Panc1 (cell line): ENCODE measurements at regions not wholly inside any gene's neighbourhood (a gene's known extent, or its start where the extent isn't known, plus 50 kb on each side); places are given as distances from the start of the nearest gene placed in this dataset.
"Not testable (repeated sequence)": the region's sequence is repeated elsewhere in the genome, so short reads cannot be mapped to it uniquely, and the experiment has no call there.

Source experiments
- ATAC-seq: fragments of 200-7000 bp; cut with Tn5 transposase; 2 replicates; pipeline ENCODE4 v1.9.1; 2020; ENCODE audit warnings: mild to moderate bottlenecking, moderate library complexity
- BruUV-seq: library from RNA; stranded (reverse); fragments of 400-500 nt; replicated peaks from 2 replicates; lab custom pipeline; 2021; lab: Mats Ljungman, UMichigan
- CTCF ChIA-PET: fragments of 300-600 bp; sonication (Branson Sonifier 250); formaldehyde crosslinking; loops from one replicate; lab custom pipeline; 2022; ENCODE audit warnings: antibody characterized with exemption; lab: Charles Lee
- POLR2A ChIA-PET: fragments of 300-600 bp; sonication (Branson Sonifier 250); formaldehyde crosslinking; loops from one replicate; lab custom pipeline; 2022; ENCODE audit warnings: antibody characterized with exemption; lab: Charles Lee
- DNase-seq: peaks from one replicate; pipeline ENCODE4 v3.0.0-alpha.2; 2010; ENCODE audit warnings: low read depth, low spot score
- H3K27ac ChIP-seq: 2 replicates; pipeline ENCODE4 v1.5.1; 2011; ENCODE audit warnings: mild to moderate bottlenecking, low read length, inconsistent platforms
- H3K27me3 ChIP-seq: fragments of 200-500 bp; sonication (Bioruptor generic); 2 replicates; pipeline ENCODE4 v1.6.0; 2014; ENCODE audit warnings: low read length, inconsistent platforms; ENCODE audit not compliant: control insufficient read depth, insufficient read depth
- H3K36me3 ChIP-seq: fragments of 200-500 bp; sonication (Bioruptor generic); 2 replicates; pipeline ENCODE4 v1.5.1; 2014; ENCODE audit warnings: inconsistent platforms, mild to moderate bottlenecking, low read length, moderate library complexity; ENCODE audit not compliant: control insufficient read depth, insufficient read depth
- H3K4me1 ChIP-seq: 2 replicates; pipeline ENCODE4 v1.5.1; 2011; ENCODE audit warnings: inconsistent platforms, mild to moderate bottlenecking, low read length, moderate library complexity; ENCODE audit not compliant: control insufficient read depth, insufficient read depth
- H3K4me3 ChIP-seq, 2 experiments: 2 replicates each; pipeline ENCODE4 v1.5.1; 2011 to 2012; ENCODE audit warnings: low read depth in 2 of 2, low read length in 2 of 2, mild to moderate bottlenecking in 2 of 2, inconsistent platforms in 1 of 2, moderate library complexity in 1 of 2
- H3K9me3 ChIP-seq: fragments of 200-500 bp; sonication (Bioruptor generic); 2 replicates; pipeline ENCODE4 v1.5.1; 2014; ENCODE audit warnings: low read depth, mild to moderate bottlenecking, inconsistent platforms, low read length, moderate library complexity; ENCODE audit not compliant: control insufficient read depth, insufficient read depth
- POLR2AphosphoS5 ChIP-seq: IDR thresholded peaks from 2 replicates; pipeline ENCODE4 v1.6.1; 2012; ENCODE audit warnings: mild to moderate bottlenecking, low read depth, low read length, moderate library complexity
- SIN3A ChIP-seq: IDR thresholded peaks from 2 replicates; pipeline ENCODE4 v1.6.1; 2012; ENCODE audit warnings: low read depth, mild to moderate bottlenecking, low read length, moderate library complexity, borderline replicate concordance; ENCODE audit not compliant: insufficient read depth
- TCF7L2 ChIP-seq: IDR thresholded peaks from 2 replicates; pipeline ENCODE4 v1.6.1; 2011; ENCODE audit warnings: mild to moderate bottlenecking, low read depth, low read length, inconsistent platforms
- in situ Hi-C: cut with HindIII; loops from 2 replicates; pipeline ENCODE4 v1.10.0; 2016; ENCODE audit warnings: low sequenced_read_pairs, low pct_unique_long_range_greater_than_20kb
- intact Hi-C: fragments of 100-400 bp; cut with micrococcal nuclease; formaldehyde crosslinking; loops from one replicate; pipeline ENCODE4 v1.10.0; 2022; ENCODE audit not compliant: unreplicated experiment
- TF ChIP-seq, protein P1 (sequence below), 2 experiments: IDR thresholded peaks; 2 replicates each; pipeline ENCODE4 v1.6.1; 2011 to 2012; ENCODE audit warnings: low read depth in 2 of 2, control low read depth in 1 of 2, low read length in 1 of 2, mild to moderate bottlenecking in 1 of 2, moderate library complexity in 1 of 2; ENCODE audit not compliant: insufficient read depth in 1 of 2
- TF ChIP-seq, protein P2 (sequence below): fragments of 450-650 bp; IDR thresholded peaks from 2 replicates; pipeline ENCODE4 v1.5.1; 2017; ENCODE audit warnings: mild to moderate bottlenecking

DNA sequence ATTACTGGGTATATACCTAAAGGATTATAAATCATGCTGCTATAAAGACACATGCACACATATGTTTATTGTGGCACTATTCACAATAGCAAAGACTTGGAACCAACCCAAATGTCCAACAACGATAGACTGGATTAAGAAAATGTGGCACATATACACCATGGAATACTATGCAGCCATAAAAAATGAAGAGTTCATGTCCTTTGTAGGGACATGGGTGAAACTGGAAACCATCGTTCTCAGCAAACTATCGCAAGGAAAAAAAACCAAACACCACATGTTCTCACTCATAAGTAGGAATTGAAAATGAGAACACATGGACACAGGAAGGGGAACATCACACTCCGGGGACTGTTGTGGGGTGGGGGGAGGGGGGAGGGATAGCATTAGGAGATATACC, 125.3 kb upstream of the PJA2 start:
- H3K9me3 ChIP-seq, H3K4me3 ChIP-seq, H3K36me3 ChIP-seq, DNase-seq, CTCF ChIA-PET, H3K27me3 ChIP-seq, POLR2A ChIA-PET, intact Hi-C loops, in situ Hi-C loops, H3K27ac ChIP-seq, H3K4me1 ChIP-seq, BruUV-seq, ATAC-seq: not testable (repeated sequence)

DNA sequence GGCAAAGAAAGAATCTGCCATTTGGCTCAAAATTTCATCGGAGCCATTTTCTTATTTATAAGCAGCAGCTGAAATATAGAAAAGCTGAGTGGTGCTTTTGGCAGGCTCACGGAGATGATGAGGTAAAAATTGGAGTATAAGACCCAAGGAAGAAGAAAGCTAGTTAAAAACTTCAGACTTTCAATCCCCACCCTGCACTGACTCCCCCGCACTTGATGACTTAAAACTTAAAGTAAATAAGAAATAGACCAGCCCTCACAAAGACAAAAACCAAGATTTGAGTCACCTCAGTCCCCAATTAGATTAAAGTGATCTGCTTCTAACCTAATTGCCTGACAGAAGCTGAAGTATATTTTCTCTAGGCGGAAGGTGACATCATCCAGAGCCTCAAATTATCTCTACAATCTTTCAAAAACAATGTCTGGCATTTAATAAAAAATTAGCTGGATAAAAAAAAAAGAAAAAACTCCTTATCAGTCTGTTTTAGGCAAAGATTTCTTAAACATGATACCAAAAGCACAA, 124.0 kb upstream of the PJA2 start:
- Histone ChIP-seq H3K27ac (no peak overlapping the region), H3K27me3 (peaks cover 2% of the 10 kb centered on the region; the same call in 1 of the 2 replicates), H3K4me1 (no peaks in the 10 kb centered on the region), H3K4me3 (no peak overlapping the region), H3K36me3 (no peaks in the 10 kb centered on the region), H3K9me3 (no peaks in the 10 kb centered on the region)
- DNase-seq (no peak), ATAC-seq (no peak)
- no TSS peak for BruUV-seq
- POLR2A ChIA-PET = no interaction called here
- intact Hi-C loops (no loop called here), in situ Hi-C loops (no loop called here)
- CTCF ChIA-PET = no interaction called here
- TF ChIP-seq SIN3A (no peak), TCF7L2 (no peak), POLR2AphosphoS5 (no peak)
- TF ChIP-seq, protein P1, sequence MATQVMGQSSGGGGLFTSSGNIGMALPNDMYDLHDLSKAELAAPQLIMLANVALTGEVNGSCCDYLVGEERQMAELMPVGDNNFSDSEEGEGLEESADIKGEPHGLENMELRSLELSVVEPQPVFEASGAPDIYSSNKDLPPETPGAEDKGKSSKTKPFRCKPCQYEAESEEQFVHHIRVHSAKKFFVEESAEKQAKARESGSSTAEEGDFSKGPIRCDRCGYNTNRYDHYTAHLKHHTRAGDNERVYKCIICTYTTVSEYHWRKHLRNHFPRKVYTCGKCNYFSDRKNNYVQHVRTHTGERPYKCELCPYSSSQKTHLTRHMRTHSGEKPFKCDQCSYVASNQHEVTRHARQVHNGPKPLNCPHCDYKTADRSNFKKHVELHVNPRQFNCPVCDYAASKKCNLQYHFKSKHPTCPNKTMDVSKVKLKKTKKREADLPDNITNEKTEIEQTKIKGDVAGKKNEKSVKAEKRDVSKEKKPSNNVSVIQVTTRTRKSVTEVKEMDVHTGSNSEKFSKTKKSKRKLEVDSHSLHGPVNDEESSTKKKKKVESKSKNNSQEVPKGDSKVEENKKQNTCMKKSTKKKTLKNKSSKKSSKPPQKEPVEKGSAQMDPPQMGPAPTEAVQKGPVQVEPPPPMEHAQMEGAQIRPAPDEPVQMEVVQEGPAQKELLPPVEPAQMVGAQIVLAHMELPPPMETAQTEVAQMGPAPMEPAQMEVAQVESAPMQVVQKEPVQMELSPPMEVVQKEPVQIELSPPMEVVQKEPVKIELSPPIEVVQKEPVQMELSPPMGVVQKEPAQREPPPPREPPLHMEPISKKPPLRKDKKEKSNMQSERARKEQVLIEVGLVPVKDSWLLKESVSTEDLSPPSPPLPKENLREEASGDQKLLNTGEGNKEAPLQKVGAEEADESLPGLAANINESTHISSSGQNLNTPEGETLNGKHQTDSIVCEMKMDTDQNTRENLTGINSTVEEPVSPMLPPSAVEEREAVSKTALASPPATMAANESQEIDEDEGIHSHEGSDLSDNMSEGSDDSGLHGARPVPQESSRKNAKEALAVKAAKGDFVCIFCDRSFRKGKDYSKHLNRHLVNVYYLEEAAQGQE (IDR thresholded peaks at IDR 0.05; ENCODE audit: insufficient read depth in 1 of 2, low read depth in 2 of 2, low read length in 1 of 2) = no peak
- TF ChIP-seq, protein P2, sequence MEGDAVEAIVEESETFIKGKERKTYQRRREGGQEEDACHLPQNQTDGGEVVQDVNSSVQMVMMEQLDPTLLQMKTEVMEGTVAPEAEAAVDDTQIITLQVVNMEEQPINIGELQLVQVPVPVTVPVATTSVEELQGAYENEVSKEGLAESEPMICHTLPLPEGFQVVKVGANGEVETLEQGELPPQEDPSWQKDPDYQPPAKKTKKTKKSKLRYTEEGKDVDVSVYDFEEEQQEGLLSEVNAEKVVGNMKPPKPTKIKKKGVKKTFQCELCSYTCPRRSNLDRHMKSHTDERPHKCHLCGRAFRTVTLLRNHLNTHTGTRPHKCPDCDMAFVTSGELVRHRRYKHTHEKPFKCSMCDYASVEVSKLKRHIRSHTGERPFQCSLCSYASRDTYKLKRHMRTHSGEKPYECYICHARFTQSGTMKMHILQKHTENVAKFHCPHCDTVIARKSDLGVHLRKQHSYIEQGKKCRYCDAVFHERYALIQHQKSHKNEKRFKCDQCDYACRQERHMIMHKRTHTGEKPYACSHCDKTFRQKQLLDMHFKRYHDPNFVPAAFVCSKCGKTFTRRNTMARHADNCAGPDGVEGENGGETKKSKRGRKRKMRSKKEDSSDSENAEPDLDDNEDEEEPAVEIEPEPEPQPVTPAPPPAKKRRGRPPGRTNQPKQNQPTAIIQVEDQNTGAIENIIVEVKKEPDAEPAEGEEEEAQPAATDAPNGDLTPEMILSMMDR = no peak

DNA sequence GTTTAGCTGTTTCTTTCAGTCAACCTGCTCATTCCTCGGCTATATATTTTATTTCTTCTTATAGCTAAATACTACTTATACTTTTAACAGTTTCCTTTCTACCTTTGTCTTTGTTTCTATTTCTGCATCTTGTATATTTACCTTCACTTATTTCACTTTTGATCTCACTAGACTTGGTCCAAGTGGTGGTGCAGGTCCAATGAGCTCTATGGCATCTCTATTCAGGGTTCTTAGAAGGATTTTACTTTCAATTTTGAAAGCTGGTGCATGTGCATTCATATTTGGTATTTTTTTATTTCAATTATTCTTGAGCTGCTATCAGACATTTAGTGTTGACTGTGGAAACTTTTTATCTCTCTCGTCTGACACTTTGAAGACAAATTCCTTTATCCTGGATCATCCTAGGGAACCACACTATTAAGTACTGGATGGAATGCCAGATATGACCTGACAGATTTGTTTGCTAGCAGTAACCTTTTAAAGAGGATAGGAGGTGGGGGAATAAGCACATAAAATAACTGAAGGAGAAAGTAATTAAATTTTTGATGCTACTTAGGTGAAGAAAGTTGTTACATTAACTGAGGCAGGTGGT, 123.1 kb upstream of the PJA2 start:
- peaks cover 2% of the 10 kb centered on the region; the same call in 1 of the 2 replicates for H3K27me3 ChIP-seq
- ChIA-PET CTCF (no interaction called here), POLR2A (no interaction called here)
- H3K9me3 ChIP-seq = no peaks in the 10 kb centered on the region
- TF ChIP-seq TCF7L2 = no peak
- no peak for TF ChIP-seq POLR2AphosphoS5
- in situ Hi-C loops = no loop called here
- H3K4me3 ChIP-seq = no peak overlapping the region
- no peak for DNase-seq
- no peaks in the 10 kb centered on the region for H3K36me3 ChIP-seq
- ATAC-seq = no peak
- intact Hi-C loops = no loop called here
- H3K27ac ChIP-seq = no peak overlapping the region
- no peaks in the 10 kb centered on the region for H3K4me1 ChIP-seq
- no TSS peak for BruUV-seq
